ENCODE measurements at regions not wholly inside any gene's neighbourhood (a gene's known extent, or its start where the extent isn't known, plus 50 kb on each side); places are given as distances from the start of the nearest gene placed in this dataset.

DNA sequence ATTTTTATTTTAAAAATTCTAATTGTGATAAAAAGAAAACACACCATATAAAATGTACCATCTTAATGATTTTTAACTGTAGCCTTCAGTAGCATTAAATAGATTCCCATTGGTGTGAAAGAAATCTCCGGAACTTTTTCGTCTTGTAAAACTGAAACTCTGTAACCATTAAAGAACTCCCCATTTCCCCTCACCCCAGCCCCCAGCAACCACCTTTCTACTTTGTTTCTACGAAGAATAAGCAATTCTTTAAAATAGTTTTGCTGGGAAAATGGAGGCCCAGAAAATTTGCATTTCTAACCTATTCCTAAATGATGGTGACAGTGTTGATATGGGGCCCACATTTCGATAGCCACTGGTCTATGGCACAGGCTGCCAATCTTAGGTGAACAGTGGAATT lies 305.4 kb upstream of the PFKP start:
- ATAC-seq (no peak), DNase-seq (no peak)
- Histone ChIP-seq H2AFZ (ENCODE audit: low read length) (no peak overlapping the region), H3K4me2 (ENCODE audit: low read length) (no peak overlapping the region), H3K36me3 (ENCODE audit: low read depth, low read length) (no peaks in the 10 kb centered on the region), H3K9me3 (ENCODE audit: low read length) (no peaks in the 10 kb centered on the region), H3K27me3 (ENCODE audit: low read length) (no peaks in the 10 kb centered on the region), H3K27ac (ENCODE audit: low read length) (no peak overlapping the region), H3K79me2 (ENCODE audit: low read length) (no peaks in the 10 kb centered on the region), H3K9ac (ENCODE audit: low read length) (no peak overlapping the region), H4K20me1 (ENCODE audit: low read length) (no peaks in the 10 kb centered on the region), H3K4me3 (ENCODE audit: low read length) (no peak overlapping the region), H3K4me1 (ENCODE audit: insufficient read depth, low read length) (no peaks in the 10 kb centered on the region), H3K9me2 (replicated peaks; ENCODE audit: low read length) (no peaks in the 10 kb centered on the region), H3F3A (ENCODE audit: low read length, unreplicated experiment) (no peaks in the 10 kb centered on the region)
- CTCF ChIA-PET: no interaction called here
- BruUV-seq (replicated peaks): no TSS peak
- TF ChIP-seq, protein P1, sequence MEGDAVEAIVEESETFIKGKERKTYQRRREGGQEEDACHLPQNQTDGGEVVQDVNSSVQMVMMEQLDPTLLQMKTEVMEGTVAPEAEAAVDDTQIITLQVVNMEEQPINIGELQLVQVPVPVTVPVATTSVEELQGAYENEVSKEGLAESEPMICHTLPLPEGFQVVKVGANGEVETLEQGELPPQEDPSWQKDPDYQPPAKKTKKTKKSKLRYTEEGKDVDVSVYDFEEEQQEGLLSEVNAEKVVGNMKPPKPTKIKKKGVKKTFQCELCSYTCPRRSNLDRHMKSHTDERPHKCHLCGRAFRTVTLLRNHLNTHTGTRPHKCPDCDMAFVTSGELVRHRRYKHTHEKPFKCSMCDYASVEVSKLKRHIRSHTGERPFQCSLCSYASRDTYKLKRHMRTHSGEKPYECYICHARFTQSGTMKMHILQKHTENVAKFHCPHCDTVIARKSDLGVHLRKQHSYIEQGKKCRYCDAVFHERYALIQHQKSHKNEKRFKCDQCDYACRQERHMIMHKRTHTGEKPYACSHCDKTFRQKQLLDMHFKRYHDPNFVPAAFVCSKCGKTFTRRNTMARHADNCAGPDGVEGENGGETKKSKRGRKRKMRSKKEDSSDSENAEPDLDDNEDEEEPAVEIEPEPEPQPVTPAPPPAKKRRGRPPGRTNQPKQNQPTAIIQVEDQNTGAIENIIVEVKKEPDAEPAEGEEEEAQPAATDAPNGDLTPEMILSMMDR (conservative IDR thresholded peaks at IDR 0.05; ENCODE audit: low read depth, low read length): no peak
- TF ChIP-seq EZH2phosphoT487 (IDR thresholded peaks at IDR 0.05; ENCODE audit: borderline replicate concordance, low read length) (no peak), EZH2 (IDR thresholded peaks at IDR 0.05; ENCODE audit: low read length, unreplicated experiment) (no peak)
- POLR2A ChIA-PET (ENCODE audit: unreplicated experiment): no interaction called here
- intact Hi-C loops (cut with micrococcal nuclease): no loop called here

- intact Hi-C loops (cut with micrococcal nuclease): no loop called here
- H3K9ac ChIP-seq (ENCODE audit: low read length): no peak overlapping the region
- no peaks in the 10 kb centered on the region for H3F3A ChIP-seq (ENCODE audit: low read length, unreplicated experiment)
- ChIA-PET POLR2A (ENCODE audit: unreplicated experiment) (no interaction called here), CTCF (no interaction called here)
- H3K36me3 ChIP-seq (ENCODE audit: low read depth, low read length): no peaks in the 10 kb centered on the region
- no peak overlapping the region for H3K4me2 ChIP-seq (ENCODE audit: low read length)
- ATAC-seq: no peak
- H2AFZ ChIP-seq (ENCODE audit: low read length): no peak overlapping the region
- H3K9me2 ChIP-seq (replicated peaks; ENCODE audit: low read length): no peaks in the 10 kb centered on the region
- H3K4me3 ChIP-seq (ENCODE audit: low read length): no peak overlapping the region
- no peaks in the 10 kb centered on the region for H3K27me3 ChIP-seq (ENCODE audit: low read length)
- no peaks in the 10 kb centered on the region for H3K79me2 ChIP-seq (ENCODE audit: low read length)
- H3K4me1 ChIP-seq (ENCODE audit: insufficient read depth, low read length): no peaks in the 10 kb centered on the region
- no peaks in the 10 kb centered on the region for H4K20me1 ChIP-seq (ENCODE audit: low read length)
- H3K9me3 ChIP-seq (ENCODE audit: low read length): no peaks in the 10 kb centered on the region
- TF ChIP-seq, protein P1 (conservative IDR thresholded peaks at IDR 0.05; ENCODE audit: low read depth, low read length): no peak
- TF ChIP-seq EZH2phosphoT487 (IDR thresholded peaks at IDR 0.05; ENCODE audit: borderline replicate concordance, low read length): no peak
- DNase-seq: no peak
- H3K27ac ChIP-seq (ENCODE audit: low read length): no peak overlapping the region
- no TSS peak for BruUV-seq (replicated peaks)
These were observed 306.0 kb upstream of the PFKP start for GRCh38 chr10:2761311-2761710.

GRCh38 chr10:2760736-2761135 lies 306.6 kb upstream of the PFKP start:
- intact Hi-C loops (cut with micrococcal nuclease): no loop called here
- Histone ChIP-seq H3F3A (ENCODE audit: low read length, unreplicated experiment) (no peaks in the 10 kb centered on the region), H3K9ac (ENCODE audit: low read length) (no peak overlapping the region), H3K4me1 (ENCODE audit: insufficient read depth, low read length) (no peaks in the 10 kb centered on the region), H3K36me3 (ENCODE audit: low read depth, low read length) (no peaks in the 10 kb centered on the region), H3K27ac (ENCODE audit: low read length) (no peak overlapping the region), H3K9me3 (ENCODE audit: low read length) (no peaks in the 10 kb centered on the region), H3K79me2 (ENCODE audit: low read length) (no peaks in the 10 kb centered on the region), H2AFZ (ENCODE audit: low read length) (no peak overlapping the region), H3K4me2 (ENCODE audit: low read length) (no peak overlapping the region), H3K4me3 (ENCODE audit: low read length) (no peak overlapping the region), H4K20me1 (ENCODE audit: low read length) (no peaks in the 10 kb centered on the region), H3K27me3 (ENCODE audit: low read length) (no peaks in the 10 kb centered on the region), H3K9me2 (replicated peaks; ENCODE audit: low read length) (no peaks in the 10 kb centered on the region)
- TF ChIP-seq, protein P1 (conservative IDR thresholded peaks at IDR 0.05; ENCODE audit: low read depth, low read length): no peak
- no peak for TF ChIP-seq EZH2 (IDR thresholded peaks at IDR 0.05; ENCODE audit: low read length, unreplicated experiment)
- no peak for TF ChIP-seq EZH2phosphoT487 (IDR thresholded peaks at IDR 0.05; ENCODE audit: borderline replicate concordance, low read length)
- no TSS peak for BruUV-seq (replicated peaks)
- DNase-seq (no peak), ATAC-seq (no peak)
- POLR2A ChIA-PET (ENCODE audit: unreplicated experiment): no interaction called here
- CTCF ChIA-PET: no interaction called here

All from PC-3 (cell line).